DND-41 (cell line): ENCODE measurements at regions not wholly inside any gene's neighbourhood (a gene's known extent, or its start where the extent isn't known, plus 50 kb on each side); places are given as distances from the start of the nearest gene placed in this dataset.

Experiments
- CTCF ChIP-seq: IDR thresholded peaks from 2 replicates; pipeline ENCODE4 v1.5.1; 2012; ENCODE audit warnings: borderline replicate concordance, low read length, moderate library complexity, mild to moderate bottlenecking; ENCODE audit not compliant: poor library complexity, severe bottlenecking; ENCODE audit errors: extremely low read depth
- EZH2 ChIP-seq: IDR thresholded peaks from 3 replicates; pipeline ENCODE4 v1.6.1; 2012; ENCODE audit warnings: borderline replicate concordance, low read depth, mild to moderate bottlenecking, moderate library complexity, low read length, inconsistent platforms; ENCODE audit not compliant: severe bottlenecking

- TF ChIP-seq CTCF: no peak
- no peak for TF ChIP-seq EZH2
These were observed 176.8 kb downstream of the GXYLT1 start for GRCh38 chr12:41967668-41968500.
